GM10248 (cell line): ENCODE measurements at regions not wholly inside any gene's neighbourhood (a gene's known extent, or its start where the extent isn't known, plus 50 kb on each side); places are given as distances from the start of the nearest gene placed in this dataset.
"Not testable (repeated sequence)": the region's sequence is repeated elsewhere in the genome, so short reads cannot be mapped to it uniquely, and the experiment has no call there.

Source experiments
- CTCF ChIA-PET: fragments of 300-600 bp; sonication (Branson Sonifier 250); formaldehyde crosslinking; extraction: SDS; loops from one replicate; lab custom pipeline; 2021; ENCODE audit warnings: antibody characterized with exemption; lab: Yijun Ruan, JAX
- POLR2A ChIA-PET: fragments of 350-650 bp; sonication (Branson Sonifier 250); formaldehyde crosslinking; extraction: SDS; loops from one replicate; lab custom pipeline; 2020; ENCODE audit warnings: antibody characterized with exemption; lab: Yijun Ruan, JAX
- DNase-seq: peaks from one replicate; pipeline ENCODE4 v3.0.0; 2012; ENCODE audit errors: extremely low spot score
- CTCF ChIP-seq: IDR thresholded peaks from 2 replicates; pipeline ENCODE4 v1.5.1; 2012; ENCODE audit warnings: mild to moderate bottlenecking, low read depth; ENCODE audit errors: extremely low read depth, missing control alignments, control extremely low read depth

- no peak for TF ChIP-seq CTCF
- ChIA-PET CTCF (interaction anchor here (2.3 kb wide), 1 partner anchor 9 kb away, joined by 5 read pairs; no protein-coding TSS in a partner anchor), POLR2A (no interaction called here)
- DNase-seq: peak; percentile 21
Observed at GRCh38 chr12:62191491-62192179, 68.6 kb upstream of the USP15 start.

- CTCF ChIA-PET: interaction anchor here (0.9 to 2.3 kb wide), 9 partner anchors 9 to 48 kb away, joined by 3 to 24 read pairs (median 7); no protein-coding TSS in a partner anchor
- peak; percentile 74 for DNase-seq
- POLR2A ChIA-PET: no interaction called here
- TF ChIP-seq CTCF: peak; percentile 73
Observed at GRCh38 chr12:62192180-62192902, 67.9 kb upstream of the USP15 start.

GRCh38 chr12:62192903-62193250 lies 67.3 kb upstream of the USP15 start:
- CTCF ChIA-PET: interaction anchor here (0.8 to 2.0 kb wide), 9 partner anchors 9 to 142 kb away, joined by 3 to 24 read pairs (median 7); no protein-coding TSS in a partner anchor
- DNase-seq: no peak
- POLR2A ChIA-PET: no interaction called here
- TF ChIP-seq CTCF: no peak

- ChIA-PET CTCF (interaction anchor here (1.6 to 2.0 kb wide), 5 partner anchors 9 to 21 kb away, joined by 7 to 24 read pairs (median 8); no protein-coding TSS in a partner anchor), POLR2A (no interaction called here)
- DNase-seq: no peak
- TF ChIP-seq CTCF: no peak
Observed at GRCh38 chr12:62194031-62194430, 66.2 kb upstream of the USP15 start.

- TF ChIP-seq CTCF: no peak
- CTCF ChIA-PET: interaction anchor here (1.0 kb wide), 1 partner anchor 16 kb away, joined by 4 read pairs; no protein-coding TSS in a partner anchor
- POLR2A ChIA-PET: no interaction called here
- DNase-seq: no peak
Observed at GRCh38 chr12:62194616-62195015, 65.6 kb upstream of the USP15 start.

- DNase-seq: no peak
- ChIA-PET POLR2A (no interaction called here), CTCF (interaction anchor here (1.0 to 1.9 kb wide), 2 partner anchors 14 to 15 kb away, joined by 3 to 6 read pairs; no protein-coding TSS in a partner anchor)
- no peak for TF ChIP-seq CTCF
Observed at GRCh38 chr12:62196146-62196545, 64.1 kb upstream of the USP15 start.

- CTCF ChIA-PET: interaction anchor here (0.7 to 5.0 kb wide), 5 partner anchors 8 to 80 kb away, joined by 3 to 24 read pairs (median 3); a partner anchor contains a TSS
- POLR2A ChIA-PET, DNase-seq: not testable (repeated sequence)
Observed at GRCh38 chr12:62202861-62203260, 57.3 kb upstream of the USP15 start.
